ENCODE measurements at regions not wholly inside any gene's neighbourhood (a gene's known extent, or its start where the extent isn't known, plus 50 kb on each side); places are given as distances from the start of the nearest gene placed in this dataset.
A peak's percentile ranks its signal among the peaks of the same experiment; 100 is the strongest.

- no peak for DNase-seq
Measured at GRCh38 chr5:174414315-174414710, 310.1 kb upstream of the MSX2 start.

DNA sequence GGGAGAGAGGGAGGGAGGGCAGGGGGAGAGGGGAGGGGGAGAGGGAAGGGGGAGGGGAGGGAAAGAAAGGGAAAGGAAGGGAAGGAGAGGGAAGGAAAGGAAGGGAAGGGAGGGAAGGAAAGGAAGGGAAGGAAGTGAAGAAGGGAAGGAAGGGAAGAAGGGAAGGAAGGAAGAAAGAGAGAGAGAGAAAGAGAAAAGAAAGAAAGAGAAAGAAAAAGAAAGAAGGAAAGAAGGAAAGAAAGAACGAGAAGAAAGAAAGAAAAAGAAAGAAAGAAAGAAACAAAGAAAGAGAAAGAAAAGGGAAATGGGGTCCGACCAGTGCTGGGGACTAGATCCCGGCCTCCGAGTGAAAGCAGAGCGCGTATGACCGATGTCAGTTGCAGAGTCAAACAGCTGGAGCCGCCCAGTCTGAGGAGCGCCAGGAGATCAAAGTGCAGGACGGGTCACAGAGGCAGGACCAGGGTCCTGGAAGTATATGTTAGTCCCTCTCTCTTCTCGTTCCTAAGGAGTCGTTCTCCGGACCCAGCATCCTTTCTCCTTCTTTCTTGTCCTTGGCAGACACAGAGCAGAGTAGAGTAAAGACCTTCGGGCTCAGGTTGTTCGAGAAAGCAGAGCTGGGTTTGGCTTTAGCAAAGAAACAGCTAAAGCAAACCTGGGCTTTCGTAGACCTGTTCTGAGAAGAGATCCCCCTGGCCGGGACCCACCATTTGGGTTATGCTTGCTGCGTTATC, 305.4 kb upstream of the MSX2 start:
- peak in 1 of 5 donors; percentile 3 for DNase-seq

DNA sequence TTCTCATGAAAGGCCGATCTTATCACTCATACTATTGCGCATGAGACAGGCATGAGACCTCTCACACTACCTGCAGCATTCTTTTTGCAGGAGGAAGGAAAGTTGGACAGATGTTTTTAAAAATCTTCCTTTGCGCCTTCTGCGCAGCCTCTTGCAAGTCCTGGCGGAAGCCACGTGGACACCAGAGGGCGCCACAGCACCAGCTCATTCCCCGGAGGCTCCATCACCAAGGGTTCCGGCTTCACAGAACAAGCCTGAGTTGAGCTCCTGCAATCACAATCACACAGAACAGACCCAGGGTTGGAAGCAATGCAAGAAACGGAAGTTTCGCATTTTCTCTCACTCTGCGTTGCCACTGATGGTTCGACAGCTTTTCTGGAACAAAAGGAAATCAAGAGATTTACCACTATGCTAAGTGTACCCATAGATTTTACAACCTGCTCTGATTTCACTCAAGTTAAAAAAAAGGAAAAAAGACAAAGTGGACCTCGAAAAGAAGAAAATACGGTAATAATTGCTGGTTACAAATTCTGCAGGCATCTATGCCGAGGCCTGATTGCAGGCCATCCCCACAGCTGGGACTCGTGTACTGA, 304.7 kb upstream of the MSX2 start:
- peak; percentile 32 to 72 (median 56) for DNase-seq

DNA sequence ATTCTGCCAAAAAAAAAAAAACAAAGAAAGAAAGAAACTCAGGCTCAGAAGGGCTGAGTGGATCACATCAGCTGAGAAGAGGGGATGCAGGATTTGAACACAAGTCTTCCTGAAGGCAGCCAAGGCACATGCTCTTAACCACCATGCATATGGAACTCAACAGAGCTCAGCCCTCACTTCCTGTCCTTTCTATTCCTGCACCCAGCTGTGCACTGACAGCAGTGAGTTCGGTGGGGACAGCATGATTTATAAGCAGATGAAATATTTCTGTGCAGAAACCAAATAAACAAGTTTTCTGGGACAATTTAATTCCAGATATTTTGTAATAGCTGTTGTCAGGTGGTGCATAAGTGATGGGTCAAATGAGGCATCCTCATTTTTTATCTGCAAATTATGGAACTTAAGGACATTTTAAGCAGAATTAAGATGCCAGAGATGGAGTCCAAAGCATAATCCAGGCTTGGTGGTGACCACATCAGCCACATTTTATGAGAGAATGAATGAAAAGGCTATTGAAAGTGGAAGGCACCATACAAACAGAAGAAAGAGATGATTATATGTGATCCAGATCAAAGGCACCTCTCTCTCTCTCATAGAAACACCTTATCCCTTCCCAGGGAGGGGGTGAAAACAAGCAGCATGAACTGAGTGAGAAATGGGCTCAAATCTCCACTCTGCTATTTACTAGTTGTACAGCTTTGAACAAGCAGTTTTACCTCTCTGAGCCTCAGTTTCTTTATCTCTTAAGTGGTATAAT, 303.6 kb upstream of the MSX2 start:
- no peak for DNase-seq

- DNase-seq, result no peak
Measured at GRCh38 chr5:174421408-174421805, 303.0 kb upstream of the MSX2 start.

DNA sequence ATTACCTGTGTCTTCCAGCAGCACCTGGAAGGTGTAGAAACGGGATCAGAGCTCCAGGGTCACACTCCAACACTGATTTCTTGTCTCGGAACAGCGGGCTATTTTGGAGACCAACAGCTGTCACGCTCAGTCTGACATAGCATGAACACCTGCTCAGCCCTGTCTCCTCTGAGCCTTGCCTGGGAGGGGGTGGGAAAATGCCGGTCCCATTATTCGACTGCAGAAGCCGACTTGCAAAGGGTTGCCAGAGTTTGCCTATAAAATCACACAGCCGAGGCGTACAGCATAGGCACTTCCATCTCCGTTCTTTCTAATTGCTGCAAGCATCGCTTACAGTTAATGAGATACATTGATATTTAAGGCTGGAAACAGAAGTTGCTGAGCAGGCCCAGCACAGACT, 300.8 kb upstream of the MSX2 start:
- no peak for DNase-seq

- no peak for DNase-seq
Measured at GRCh38 chr5:174424219-174425053, 299.9 kb upstream of the MSX2 start.

- no peak for DNase-seq
Measured at GRCh38 chr5:174425271-174425963, 299.0 kb upstream of the MSX2 start.

GRCh38 chr5:174425964-174426290, 298.5 kb upstream of the MSX2 start:
- DNase-seq, result no peak

DNA sequence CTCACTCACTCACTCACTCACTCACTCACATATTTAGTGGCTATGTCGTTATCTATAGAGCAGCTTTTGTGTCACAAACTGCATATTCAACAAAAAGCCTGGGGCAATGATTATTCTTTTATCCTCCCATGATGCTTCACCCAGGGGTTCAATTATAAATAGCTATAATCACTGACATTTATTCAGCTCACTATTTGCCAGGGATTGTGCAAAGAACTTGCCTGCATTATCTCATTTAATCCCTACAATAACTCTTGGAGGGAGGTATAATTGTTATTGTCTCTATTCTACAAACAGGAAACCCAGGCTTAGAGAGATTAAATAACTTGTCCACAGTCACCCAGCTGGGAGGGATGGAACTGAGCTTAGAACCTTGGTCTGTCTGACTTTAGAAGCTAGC, 298.0 kb upstream of the MSX2 start:
- DNase-seq, result no peak

DNA sequence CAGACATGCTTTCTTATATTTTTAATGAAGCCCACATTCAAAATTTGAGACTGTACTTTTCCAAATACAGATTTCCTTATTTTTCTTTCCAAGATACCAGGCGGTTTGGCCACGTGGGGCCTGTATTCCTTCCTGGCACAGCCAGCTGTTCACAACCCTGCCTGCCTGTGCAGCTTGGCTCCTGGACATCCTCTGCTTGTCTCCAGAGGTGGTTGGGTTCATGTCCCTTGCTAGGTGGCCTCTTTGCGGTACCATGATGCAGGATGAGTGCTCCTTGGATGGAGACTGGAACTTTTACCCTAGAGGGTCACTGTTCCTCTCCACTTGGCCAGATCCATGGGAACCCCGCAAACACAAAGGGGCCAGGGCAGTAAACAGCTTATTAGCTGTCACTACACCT, 297.5 kb upstream of the MSX2 start:
- DNase-seq, result no peak

GRCh38 chr5:174427304-174427703, 297.1 kb upstream of the MSX2 start:
- no peak for DNase-seq

- DNase-seq, result no peak
Measured at GRCh38 chr5:174428895-174429294, 295.5 kb upstream of the MSX2 start.

GRCh38 chr5:174430940-174431339, 293.4 kb upstream of the MSX2 start:
- no peak for DNase-seq

- no peak for DNase-seq
Measured at GRCh38 chr5:174431504-174431903, 292.9 kb upstream of the MSX2 start.

DNA sequence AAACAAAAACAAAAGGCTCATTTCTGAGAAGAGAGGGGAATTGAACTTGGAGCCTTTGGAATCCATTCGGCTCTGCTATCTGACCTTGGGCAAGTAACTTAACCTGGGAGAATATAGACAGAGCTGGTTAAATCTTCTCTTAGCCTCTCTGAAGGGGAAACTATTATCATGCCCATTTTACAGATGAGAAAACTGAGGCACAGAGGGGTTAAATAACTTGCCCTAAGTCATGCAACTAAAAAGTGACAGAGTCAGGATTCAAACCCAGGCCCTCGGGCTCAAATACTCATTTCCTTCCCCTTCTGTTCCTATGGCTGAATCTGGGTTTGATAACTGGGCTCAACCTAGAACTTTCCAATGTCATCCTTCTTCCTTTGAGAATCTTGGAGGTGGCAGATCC, 291.3 kb upstream of the MSX2 start:
- no peak for DNase-seq

DNA sequence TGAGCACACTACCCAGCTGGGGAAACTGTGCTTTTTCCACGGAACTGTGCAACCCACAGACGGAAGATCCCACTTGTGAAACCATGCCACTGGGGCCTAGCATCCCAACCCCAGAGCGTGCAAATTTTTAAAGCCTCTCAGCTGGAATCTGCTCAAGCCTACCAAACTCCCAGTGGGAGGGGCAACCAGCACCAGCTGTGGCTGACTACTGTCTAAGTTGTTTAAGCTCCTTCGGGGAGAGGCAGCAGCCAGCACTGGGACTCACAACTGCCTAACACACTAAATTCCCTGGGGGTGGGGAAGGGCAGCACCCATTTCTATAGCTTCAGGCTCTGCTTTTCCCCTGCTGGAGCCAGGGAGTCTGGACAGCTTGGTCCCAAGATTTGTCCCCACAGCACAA, 287.6 kb upstream of the MSX2 start:
- no peak for DNase-seq

GRCh38 chr5:174444479-174445188, 279.7 kb upstream of the MSX2 start:
- no peak for DNase-seq

DNA sequence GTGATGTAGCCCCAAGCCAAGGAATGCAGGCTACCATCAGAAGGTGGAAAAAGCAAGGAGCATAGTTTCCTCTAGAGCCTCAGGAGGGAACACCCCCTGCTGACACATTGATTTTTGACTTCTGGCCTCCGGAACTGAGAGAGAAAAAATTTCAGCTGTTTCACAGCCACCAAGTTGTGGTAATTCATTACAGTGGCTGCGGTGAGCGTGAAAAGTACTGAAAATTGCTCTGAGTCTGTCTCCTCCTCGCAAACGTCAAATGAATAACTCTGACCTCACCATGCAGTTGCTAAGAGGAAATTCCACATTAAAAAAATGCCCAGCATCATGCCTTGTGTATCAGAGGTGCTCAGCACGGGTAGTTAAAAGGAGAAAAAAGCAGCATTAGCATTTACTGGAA, 277.9 kb upstream of the MSX2 start:
- no peak for DNase-seq

- DNase-seq, result no peak
Measured at GRCh38 chr5:174446988-174447387, 277.4 kb upstream of the MSX2 start.

DNA sequence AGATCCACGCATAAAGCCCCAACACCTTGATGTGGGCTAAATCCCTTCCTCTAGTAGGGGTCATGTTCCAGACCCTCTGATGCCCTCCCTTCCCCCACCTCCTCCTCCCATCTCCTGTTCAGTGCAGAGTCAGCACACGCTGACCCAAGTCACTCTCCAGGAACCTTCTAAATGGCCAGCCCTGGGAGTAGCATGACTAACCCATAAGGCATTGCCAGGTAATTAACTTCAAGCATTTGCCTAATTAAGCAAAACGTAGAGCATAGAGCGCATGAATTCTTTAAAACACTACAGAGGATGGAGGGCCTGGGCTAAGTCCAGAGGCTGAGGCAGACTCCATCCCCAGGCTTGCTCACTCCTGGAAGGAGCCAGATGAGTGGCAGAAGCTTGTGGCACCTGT, 276.3 kb upstream of the MSX2 start:
- DNase-seq, result no peak

DNA sequence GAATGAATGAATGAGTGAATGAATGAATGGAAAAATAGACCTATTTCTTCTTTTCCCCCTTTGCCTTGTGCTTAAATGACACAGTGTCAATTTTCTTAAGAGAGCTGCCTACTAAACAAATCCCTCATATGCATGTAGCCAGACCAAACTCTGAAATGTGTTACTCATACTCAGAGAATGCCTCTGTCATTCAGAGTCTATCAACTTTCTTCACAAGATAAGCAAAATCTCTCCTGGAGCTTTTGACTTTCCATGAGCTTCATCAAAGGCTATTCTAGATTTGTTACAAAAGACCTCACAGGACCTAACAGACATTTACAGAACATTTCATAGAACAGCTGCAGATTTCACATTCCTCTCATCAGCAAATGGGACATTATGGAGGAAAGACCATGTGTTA, 275.7 kb upstream of the MSX2 start:
- no peak for DNase-seq
